Activated T-helper 2 cell treated with anti-CD3 and anti-CD28 coated beads, Interferon-gamma antibody, Interleukin-2, Interleukin-4, amounts not matched to agents 10 μg/mL and 5 μg/mL and 100 μg/mL, durations not matched to agents 14 hours and 24 hours and 36 hours (primary cell): ENCODE measurements at regions not wholly inside any gene's neighbourhood (a gene's known extent, or its start where the extent isn't known, plus 50 kb on each side); places are given as distances from the start of the nearest gene placed in this dataset.

Experiments used
- DNase-seq: peaks from one replicate; pipeline ENCODE4 v3.0.0; 2021; ENCODE audit warnings: low spot score
- H3K27ac Mint-ChIP-seq: one replicate; pipeline ENCODE4 v1.8.0; 2021; ENCODE audit warnings: mixed read lengths
- H3K27me3 Mint-ChIP-seq: one replicate; pipeline ENCODE4 v1.8.0; 2021; ENCODE audit warnings: low read depth, mixed read lengths
- H3K36me3 Mint-ChIP-seq: one replicate; pipeline ENCODE4 v1.8.0; 2021; ENCODE audit warnings: low read depth, mixed read lengths
- H3K4me1 Mint-ChIP-seq: one replicate; pipeline ENCODE4 v1.8.0; 2021; ENCODE audit warnings: low read depth, mixed read lengths
- H3K4me3 Mint-ChIP-seq: one replicate; pipeline ENCODE4 v1.8.0; 2021; ENCODE audit warnings: low read depth, mild to moderate bottlenecking, moderate library complexity, mixed read lengths
- H3K9me3 Mint-ChIP-seq: one replicate; pipeline ENCODE4 v1.8.0; 2021; ENCODE audit warnings: mixed read lengths
- intact Hi-C: fragments of 100-400 bp; cut with micrococcal nuclease; formaldehyde crosslinking; loops from one replicate; pipeline ENCODE4 v1.15.1; 2023

- H3K4me1 Mint-ChIP-seq: no peaks in the 10 kb centered on the region
- intact Hi-C loops: no loop called here
- H3K4me3 Mint-ChIP-seq: no peak overlapping the region
- H3K9me3 Mint-ChIP-seq: peaks cover 31% of the 10 kb centered on the region
- no peak overlapping the region for H3K27ac Mint-ChIP-seq
- no peaks in the 10 kb centered on the region for H3K36me3 Mint-ChIP-seq
- H3K27me3 Mint-ChIP-seq: no peaks in the 10 kb centered on the region
- DNase-seq: no peak
These were observed 897.7 kb downstream of the TRIML1 start for GRCh38 chr4:189036906-189037305.

GRCh38 chr4:189046642-189047041, 894.0 kb upstream of the FRG1 start:
- Mint-ChIP-seq H3K36me3 (no peaks in the 10 kb centered on the region), H3K4me1 (no peaks in the 10 kb centered on the region), H3K9me3 (peaks cover 21% of the 10 kb centered on the region), H3K4me3 (no peak overlapping the region), H3K27ac (no peak overlapping the region), H3K27me3 (no peaks in the 10 kb centered on the region)
- intact Hi-C loops: no loop called here
- DNase-seq: no peak

DNA sequence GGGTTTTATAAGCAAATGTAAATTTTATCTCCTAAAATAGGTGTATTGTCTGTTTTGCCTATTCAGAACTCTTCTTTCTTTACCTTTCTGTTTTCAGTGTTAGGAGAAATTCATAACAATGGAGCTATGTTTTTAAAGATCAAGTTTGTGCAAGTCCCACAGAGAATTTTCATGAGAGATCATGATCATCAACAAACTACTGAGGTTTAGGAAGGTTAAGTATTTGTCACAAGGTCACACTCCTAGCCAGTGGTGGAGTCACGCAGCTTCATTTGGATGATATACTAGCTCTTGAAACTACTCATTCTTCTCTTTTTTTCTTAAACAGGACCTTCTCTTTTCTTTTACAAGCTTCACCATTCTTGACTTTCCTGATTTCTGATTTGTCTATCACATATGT, 892.6 kb upstream of the FRG1 start:
- Mint-ChIP-seq H3K4me1 (no peaks in the 10 kb centered on the region), H3K27me3 (no peaks in the 10 kb centered on the region), H3K9me3 (peaks cover 13% of the 10 kb centered on the region), H3K36me3 (no peaks in the 10 kb centered on the region), H3K27ac (no peak overlapping the region), H3K4me3 (no peak overlapping the region)
- DNase-seq: no peak
- intact Hi-C loops: no loop called here

DNA sequence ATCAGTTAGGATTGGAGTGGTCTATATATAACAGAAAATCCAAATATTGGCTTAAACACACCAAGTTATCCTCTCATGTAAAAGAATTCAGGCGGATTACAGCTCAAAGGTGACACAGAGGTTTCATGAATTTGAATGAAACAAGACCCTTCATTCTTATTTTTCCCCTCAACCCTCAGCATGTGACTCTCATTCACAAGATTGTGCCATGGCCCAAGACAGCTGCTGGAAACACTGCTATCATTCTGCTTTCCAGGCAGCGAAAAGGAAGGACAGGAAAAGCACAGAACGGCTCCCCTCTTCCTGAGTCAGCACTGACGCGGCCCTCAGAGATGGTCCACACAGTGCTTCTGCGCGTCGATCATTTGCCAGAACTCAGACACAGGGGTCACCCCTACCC, 891.0 kb upstream of the FRG1 start:
- Mint-ChIP-seq H3K4me1 (no peaks in the 10 kb centered on the region), H3K4me3 (no peak overlapping the region), H3K27ac (no peak overlapping the region), H3K36me3 (no peaks in the 10 kb centered on the region), H3K9me3 (peaks cover 14% of the 10 kb centered on the region), H3K27me3 (no peaks in the 10 kb centered on the region)
- intact Hi-C loops: no loop called here
- DNase-seq: no peak

DNA sequence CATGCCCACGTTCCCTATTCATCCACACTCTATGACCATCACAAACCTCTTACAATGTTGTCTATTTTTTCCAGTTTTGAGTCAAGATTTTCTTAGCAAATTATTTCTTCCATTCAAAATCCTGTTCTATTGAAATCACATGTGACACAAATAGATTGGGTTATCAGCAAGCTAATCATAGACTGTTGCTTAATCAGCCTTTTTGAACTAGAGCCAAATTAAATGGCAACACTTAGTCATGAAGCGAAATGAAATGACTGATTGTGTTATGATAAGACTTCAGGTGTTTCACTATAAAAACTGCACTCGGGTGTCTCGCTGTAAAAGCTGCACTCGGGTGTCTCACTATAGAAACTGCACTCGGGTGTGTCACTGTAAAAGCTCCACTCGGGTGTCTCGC, 890.0 kb upstream of the FRG1 start:
- no peak overlapping the region for H3K4me3 Mint-ChIP-seq
- no peaks in the 10 kb centered on the region for H3K36me3 Mint-ChIP-seq
- intact Hi-C loops: no loop called here
- peaks cover 12% of the 10 kb centered on the region for H3K9me3 Mint-ChIP-seq
- no peak for DNase-seq
- H3K4me1 Mint-ChIP-seq: no peaks in the 10 kb centered on the region
- H3K27me3 Mint-ChIP-seq: no peaks in the 10 kb centered on the region
- no peak overlapping the region for H3K27ac Mint-ChIP-seq

- no peak for DNase-seq
- H3K4me3 Mint-ChIP-seq: no peak overlapping the region
- no peaks in the 10 kb centered on the region for H3K36me3 Mint-ChIP-seq
- H3K27me3 Mint-ChIP-seq: no peaks in the 10 kb centered on the region
- intact Hi-C loops: no loop called here
- H3K4me1 Mint-ChIP-seq: no peaks in the 10 kb centered on the region
- H3K9me3 Mint-ChIP-seq: peaks cover 18% of the 10 kb centered on the region
- H3K27ac Mint-ChIP-seq: no peak overlapping the region
These were observed 887.1 kb upstream of the FRG1 start for GRCh38 chr4:189053621-189054020.

GRCh38 chr4:189060104-189060503, 880.6 kb upstream of the FRG1 start:
- no peaks in the 10 kb centered on the region for H3K36me3 Mint-ChIP-seq
- DNase-seq: no peak
- intact Hi-C loops: no loop called here
- no peak overlapping the region for H3K4me3 Mint-ChIP-seq
- no peaks in the 10 kb centered on the region for H3K27me3 Mint-ChIP-seq
- no peak overlapping the region for H3K27ac Mint-ChIP-seq
- H3K9me3 Mint-ChIP-seq: peaks cover 26% of the 10 kb centered on the region
- H3K4me1 Mint-ChIP-seq: no peaks in the 10 kb centered on the region

- Mint-ChIP-seq H3K27me3 (no peaks in the 10 kb centered on the region), H3K4me3 (no peak overlapping the region), H3K27ac (no peak overlapping the region), H3K4me1 (no peaks in the 10 kb centered on the region), H3K36me3 (no peaks in the 10 kb centered on the region), H3K9me3 (peaks cover 27% of the 10 kb centered on the region)
- intact Hi-C loops: no loop called here
- no peak for DNase-seq
These were observed 878.4 kb upstream of the FRG1 start for GRCh38 chr4:189062047-189062820.

GRCh38 chr4:189069772-189070171, 870.9 kb upstream of the FRG1 start:
- H3K27ac Mint-ChIP-seq: no peak overlapping the region
- no peaks in the 10 kb centered on the region for H3K27me3 Mint-ChIP-seq
- DNase-seq: no peak
- H3K36me3 Mint-ChIP-seq: no peaks in the 10 kb centered on the region
- H3K9me3 Mint-ChIP-seq: peaks cover 33% of the 10 kb centered on the region
- no peak overlapping the region for H3K4me3 Mint-ChIP-seq
- no peaks in the 10 kb centered on the region for H3K4me1 Mint-ChIP-seq
- intact Hi-C loops: no loop called here

GRCh38 chr4:189071241-189071640, 869.4 kb upstream of the FRG1 start:
- intact Hi-C loops: no loop called here
- no peaks in the 10 kb centered on the region for H3K4me1 Mint-ChIP-seq
- peaks cover 39% of the 10 kb centered on the region for H3K9me3 Mint-ChIP-seq
- DNase-seq: no peak
- H3K27ac Mint-ChIP-seq: no peak overlapping the region
- H3K27me3 Mint-ChIP-seq: no peaks in the 10 kb centered on the region
- H3K4me3 Mint-ChIP-seq: no peak overlapping the region
- no peaks in the 10 kb centered on the region for H3K36me3 Mint-ChIP-seq

- DNase-seq: no peak
- H3K36me3 Mint-ChIP-seq: no peaks in the 10 kb centered on the region
- no peaks in the 10 kb centered on the region for H3K4me1 Mint-ChIP-seq
- intact Hi-C loops: no loop called here
- H3K4me3 Mint-ChIP-seq: no peak overlapping the region
- H3K27me3 Mint-ChIP-seq: no peaks in the 10 kb centered on the region
- H3K9me3 Mint-ChIP-seq: peaks cover 42% of the 10 kb centered on the region
- no peak overlapping the region for H3K27ac Mint-ChIP-seq
These were observed 866.9 kb upstream of the FRG1 start for GRCh38 chr4:189073739-189074138.

DNA sequence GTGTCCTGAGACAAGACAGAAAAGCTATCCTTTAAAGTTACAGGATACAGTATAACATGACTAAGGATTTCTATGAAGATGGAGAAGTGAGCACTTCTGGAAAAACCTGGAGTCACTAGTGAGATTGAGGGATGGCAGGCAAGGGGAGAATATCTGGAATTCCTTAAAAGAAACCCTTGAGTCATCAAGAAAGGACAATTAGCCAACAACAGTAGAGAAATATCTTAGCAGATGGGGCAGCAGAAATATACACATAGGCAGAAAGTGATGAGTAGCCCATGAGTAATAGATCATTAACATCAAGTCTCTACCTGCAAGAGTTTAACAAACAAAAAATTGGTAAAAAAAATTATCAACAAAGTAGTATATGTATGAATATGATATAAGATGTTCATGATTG, 858.8 kb upstream of the FRG1 start:
- intact Hi-C loops: no loop called here
- H3K4me1 Mint-ChIP-seq: no peaks in the 10 kb centered on the region
- no peak for DNase-seq
- no peak overlapping the region for H3K27ac Mint-ChIP-seq
- no peak overlapping the region for H3K4me3 Mint-ChIP-seq
- no peaks in the 10 kb centered on the region for H3K36me3 Mint-ChIP-seq
- H3K27me3 Mint-ChIP-seq: no peaks in the 10 kb centered on the region
- H3K9me3 Mint-ChIP-seq: peaks cover 15% of the 10 kb centered on the region

DNA sequence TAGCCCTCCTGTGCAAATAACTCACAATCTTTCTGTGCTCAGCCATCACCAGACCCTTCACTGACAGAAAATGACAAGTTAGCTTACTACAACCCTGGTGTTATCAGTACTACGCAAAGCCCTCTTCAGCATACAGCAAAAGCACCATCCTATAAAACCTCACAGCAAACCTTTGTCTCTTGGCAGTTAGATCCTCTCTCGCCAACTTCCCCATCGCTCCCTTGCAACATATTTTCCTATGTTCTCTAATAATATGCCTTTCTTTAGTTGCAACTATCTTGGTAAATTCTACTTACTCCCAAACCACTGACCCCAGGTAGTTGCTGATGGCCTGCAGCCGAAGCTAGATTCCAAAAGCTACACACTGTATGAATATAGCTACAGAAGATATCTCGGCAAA, 856.9 kb upstream of the FRG1 start:
- no peak overlapping the region for H3K4me3 Mint-ChIP-seq
- peaks cover 9% of the 10 kb centered on the region for H3K9me3 Mint-ChIP-seq
- intact Hi-C loops: no loop called here
- H3K27ac Mint-ChIP-seq: no peak overlapping the region
- H3K27me3 Mint-ChIP-seq: no peaks in the 10 kb centered on the region
- H3K4me1 Mint-ChIP-seq: no peaks in the 10 kb centered on the region
- no peaks in the 10 kb centered on the region for H3K36me3 Mint-ChIP-seq
- no peak for DNase-seq

GRCh38 chr4:189084671-189085070, 856.0 kb upstream of the FRG1 start:
- no peak overlapping the region for H3K4me3 Mint-ChIP-seq
- no peak for DNase-seq
- H3K27ac Mint-ChIP-seq: no peak overlapping the region
- H3K9me3 Mint-ChIP-seq: peaks cover 12% of the 10 kb centered on the region
- H3K27me3 Mint-ChIP-seq: no peaks in the 10 kb centered on the region
- H3K4me1 Mint-ChIP-seq: no peaks in the 10 kb centered on the region
- intact Hi-C loops: no loop called here
- H3K36me3 Mint-ChIP-seq: no peaks in the 10 kb centered on the region
